IMR-90 (cell line): ENCODE measurements at regions not wholly inside any gene's neighbourhood (a gene's known extent, or its start where the extent isn't known, plus 50 kb on each side); places are given as distances from the start of the nearest gene placed in this dataset.

Experiments
- ATAC-seq: fragments of 200-7000 bp; cut with Tn5 transposase; 2 replicates; pipeline ENCODE4 v1.9.1; 2020; ENCODE audit warnings: low read depth, mild to moderate bottlenecking, moderate library complexity
- BruUV-seq: library from RNA; stranded (reverse); fragments of 400-500 nt; replicated peaks from 2 replicates; lab custom pipeline; 2021; lab: Mats Ljungman, UMichigan
- CTCF ChIA-PET: fragments of 300-600 bp; formaldehyde crosslinking; extraction: SDS; loops from one replicate; lab custom pipeline; 2021; ENCODE audit warnings: antibody characterized with exemption; lab: Yijun Ruan, JAX
- POLR2A ChIA-PET: fragments of 300-600 bp; sonication (Branson Sonifier 250); formaldehyde crosslinking; loops from one replicate; lab custom pipeline; 2022; ENCODE audit warnings: antibody characterized with exemption; ENCODE audit not compliant: unreplicated experiment; lab: Charles Lee
- DNase-seq: peaks from one replicate; pipeline ENCODE4 v3.0.0; 2013
- H2AFZ ChIP-seq: replicated peaks from 2 replicates; pipeline ENCODE3; 2013; ENCODE audit warnings: low read length, mild to moderate bottlenecking; ENCODE audit not compliant: poor library complexity
- H2AK5ac ChIP-seq: 2 replicates; pipeline ENCODE4 v1.6.1; 2013; ENCODE audit warnings: low read depth, low read length, inconsistent platforms
- H2AK9ac ChIP-seq: replicated peaks from 2 replicates; pipeline ENCODE3; 2013; ENCODE audit warnings: mild to moderate bottlenecking, low read depth, low read length, moderate library complexity; ENCODE audit not compliant: poor library complexity
- H2BK120ac ChIP-seq: 2 replicates; pipeline ENCODE4 v1.6.1; 2013; ENCODE audit warnings: low read depth, low read length, inconsistent platforms
- H2BK15ac ChIP-seq: 3 replicates; pipeline ENCODE4 v1.6.1; 2013; ENCODE audit warnings: low read depth, low read length, inconsistent platforms
- H2BK20ac ChIP-seq: 2 replicates; pipeline ENCODE4 v1.6.1; 2013; ENCODE audit warnings: low read depth, mild to moderate bottlenecking, inconsistent platforms, low read length, moderate library complexity
- H2BK5ac ChIP-seq: 2 replicates; pipeline ENCODE4 v1.6.1; 2013; ENCODE audit warnings: mild to moderate bottlenecking, low read depth, low read length, inconsistent platforms; ENCODE audit not compliant: poor library complexity, severe bottlenecking
- H3K14ac ChIP-seq: replicated peaks from 2 replicates; pipeline ENCODE4 v1.6.1; 2013; ENCODE audit warnings: low read depth, low read length, inconsistent platforms
- H3K18ac ChIP-seq: 2 replicates; pipeline ENCODE4 v1.6.1; 2013; ENCODE audit warnings: low read depth, low read length, control low read depth
- H3K23ac ChIP-seq: 2 replicates; pipeline ENCODE4 v1.6.1; 2013; ENCODE audit warnings: low read depth, low read length, inconsistent platforms
- H3K27ac ChIP-seq: 2 replicates; pipeline ENCODE4 v1.5.1; 2013; ENCODE audit warnings: mild to moderate bottlenecking, control low read depth, low read length; ENCODE audit not compliant: insufficient read depth
- H3K27me3 ChIP-seq: 2 replicates; pipeline ENCODE4 v1.6.1; 2013; ENCODE audit warnings: low read length; ENCODE audit not compliant: control insufficient read depth, insufficient read depth
- H3K36me3 ChIP-seq: 2 replicates; pipeline ENCODE4 v1.6.1; 2013; ENCODE audit warnings: low read length, mixed read lengths; ENCODE audit not compliant: control insufficient read depth, insufficient read depth
- H3K4ac ChIP-seq: 2 replicates; pipeline ENCODE4 v1.6.1; 2013; ENCODE audit warnings: low read depth, low read length, inconsistent platforms
- H3K4me1 ChIP-seq: 2 replicates; pipeline ENCODE4 v1.6.1; 2013; ENCODE audit warnings: low read length, mixed read lengths; ENCODE audit not compliant: control insufficient read depth, insufficient read depth
- H3K4me2 ChIP-seq: 2 replicates; pipeline ENCODE4 v1.6.1; 2013; ENCODE audit warnings: low read depth, mild to moderate bottlenecking, control low read depth, low read length, moderate library complexity
- H3K4me3 ChIP-seq: 2 replicates; pipeline ENCODE4 v1.5.1; 2013; ENCODE audit warnings: low read depth, mild to moderate bottlenecking, control low read depth, low read length, moderate library complexity; ENCODE audit not compliant: insufficient read depth
- H3K56ac ChIP-seq: 2 replicates; pipeline ENCODE4 v1.6.1; 2013; ENCODE audit warnings: low read length, inconsistent platforms; ENCODE audit not compliant: insufficient read depth; ENCODE audit errors: extremely low read depth
- H3K79me1 ChIP-seq, 2 experiments: 2 replicates each; pipeline ENCODE4 v1.6.1; 2013; ENCODE audit warnings: low read length in 2 of 2, inconsistent platforms in 1 of 2, low read depth in 1 of 2
- H3K9ac ChIP-seq: 2 replicates; pipeline ENCODE4 v1.6.1; 2013; ENCODE audit warnings: low read depth, low read length, control low read depth
- H3K9me1 ChIP-seq: 2 replicates; pipeline ENCODE4 v1.6.1; 2013; ENCODE audit warnings: low read length, inconsistent platforms; ENCODE audit not compliant: insufficient read depth
- H3K9me3 ChIP-seq: 2 replicates; pipeline ENCODE4 v1.6.1; 2013; ENCODE audit warnings: low read length; ENCODE audit not compliant: control insufficient read depth, insufficient read depth
- H4K20me1 ChIP-seq: 2 replicates; pipeline ENCODE4 v1.6.1; 2013; ENCODE audit warnings: low read length, inconsistent platforms; ENCODE audit not compliant: insufficient read depth
- H4K5ac ChIP-seq: 2 replicates; pipeline ENCODE4 v1.6.1; 2013; ENCODE audit warnings: mild to moderate bottlenecking, low read depth, low read length, control low read depth
- H4K8ac ChIP-seq, 2 experiments: 2 replicates each; pipeline ENCODE4 v1.6.1; 2013; ENCODE audit warnings: low read depth in 2 of 2, low read length in 2 of 2, control low read depth in 1 of 2, inconsistent platforms in 1 of 2
- H4K91ac ChIP-seq: 2 replicates; pipeline ENCODE4 v1.6.1; 2013; ENCODE audit warnings: low read depth, low read length, inconsistent platforms; ENCODE audit not compliant: insufficient read depth
- BHLHE40 ChIP-seq: fragments of 150-350 bp; IDR thresholded peaks from 2 replicates; pipeline ENCODE4 v1.6.1; 2016; ENCODE audit warnings: mild to moderate bottlenecking, low read depth, low read length
- CEBPB ChIP-seq: IDR thresholded peaks from 2 replicates; pipeline ENCODE4 v1.6.1; 2012; ENCODE audit warnings: low read depth, low read length, improper control_type of control experiment
- CHD1 ChIP-seq: IDR thresholded peaks from 2 replicates; pipeline ENCODE4 v1.6.1; 2012; ENCODE audit warnings: low read depth, low read length, improper control_type of control experiment
- FOS ChIP-seq: fragments of 150-350 bp; IDR thresholded peaks from 2 replicates; pipeline ENCODE4 v1.6.1; 2016; ENCODE audit warnings: low read depth, low read length
- MAFK ChIP-seq: IDR thresholded peaks from 2 replicates; pipeline ENCODE4 v1.6.1; 2012; ENCODE audit warnings: low read depth, low read length, improper control_type of control experiment
- MAZ ChIP-seq: IDR thresholded peaks from 2 replicates; pipeline ENCODE4 v1.6.1; 2012; ENCODE audit warnings: low read depth, mild to moderate bottlenecking, low read length, improper control_type of control experiment, moderate library complexity, borderline replicate concordance
- MXI1 ChIP-seq: IDR thresholded peaks from 2 replicates; pipeline ENCODE4 v1.6.1; 2012; ENCODE audit warnings: low read depth, mild to moderate bottlenecking, low read length, moderate library complexity, borderline replicate concordance
- NFE2L2 ChIP-seq: fragments of 150-350 bp; IDR thresholded peaks from 2 replicates; pipeline ENCODE4 v1.6.1; 2016; ENCODE audit warnings: low read depth, mild to moderate bottlenecking, low read length
- POLR2A ChIP-seq: IDR thresholded peaks from 2 replicates; pipeline ENCODE4 v1.6.1; 2012; ENCODE audit warnings: mild to moderate bottlenecking, low read depth, low read length
- RAD21 ChIP-seq: IDR thresholded peaks from 2 replicates; pipeline ENCODE4 v1.6.1; 2012; ENCODE audit warnings: low read length, improper control_type of control experiment
- RCOR1 ChIP-seq: IDR thresholded peaks from 2 replicates; pipeline ENCODE4 v1.6.1; 2012; ENCODE audit warnings: mild to moderate bottlenecking, low read length, improper control_type of control experiment; ENCODE audit not compliant: insufficient replicate concordance
- RFX5 ChIP-seq: IDR thresholded peaks from 2 replicates; pipeline ENCODE4 v1.8.0; 2012; ENCODE audit warnings: low read depth, mild to moderate bottlenecking, low read length, moderate library complexity
- SMC3 ChIP-seq: fragments of 150-350 bp; IDR thresholded peaks from 2 replicates; pipeline ENCODE4 v1.6.1; 2016; ENCODE audit warnings: low read depth, mild to moderate bottlenecking, antibody characterized with exemption, low read length, moderate library complexity
- WGBS, 2 experiments: methylation state at CpG; one replicate each; pipeline versions ENCODE4 v1.1.5 to v1.1.7; 2013; ENCODE audit warnings: missing lambda C conversion rate in 2 of 2; ENCODE audit not compliant: insufficient read length in 1 of 2; ENCODE audit errors: extremely low coverage in 2 of 2; 5-methylcytosine and 5-hydroxymethylcytosine counted together
- dilution Hi-C: fragments of 300-500 bp; cut with HindIII; formaldehyde crosslinking; loops from one replicate; pipeline ENCODE4 v1.14.3; 2018; ENCODE audit warnings: low sequenced_read_pairs; ENCODE audit not compliant: unreplicated experiment
- in situ Hi-C: fragments of 300-500 bp; cut with MboI; formaldehyde crosslinking; loops from 3 replicates; pipeline ENCODE4 v1.14.3; 2019; ENCODE audit warnings: low sequenced_read_pairs, inconsistent platforms, mixed read lengths
- intact Hi-C: fragments of 100-400 bp; cut with micrococcal nuclease; formaldehyde crosslinking; loops from 2 replicates; pipeline ENCODE4 v1.10.0; 2022
- TF ChIP-seq, protein P1 (sequence below): fragments of 150-350 bp; IDR thresholded peaks from 2 replicates; pipeline ENCODE4 v1.6.1; 2017; ENCODE audit warnings: mild to moderate bottlenecking, antibody characterized with exemption, low read length, low read depth
- TF ChIP-seq, protein P2 (sequence below): fragments of 150-350 bp; IDR thresholded peaks from 2 replicates; pipeline ENCODE4 v1.6.1; 2016; ENCODE audit warnings: low read depth, mild to moderate bottlenecking, low read length, moderate library complexity, borderline replicate concordance
- TF ChIP-seq, protein P3 (sequence below): conservative IDR thresholded peaks from 2 replicates; pipeline ENCODE4 v1.5.1; 2012; ENCODE audit warnings: mild to moderate bottlenecking, low read depth, low read length, improper control_type of control experiment

DNA sequence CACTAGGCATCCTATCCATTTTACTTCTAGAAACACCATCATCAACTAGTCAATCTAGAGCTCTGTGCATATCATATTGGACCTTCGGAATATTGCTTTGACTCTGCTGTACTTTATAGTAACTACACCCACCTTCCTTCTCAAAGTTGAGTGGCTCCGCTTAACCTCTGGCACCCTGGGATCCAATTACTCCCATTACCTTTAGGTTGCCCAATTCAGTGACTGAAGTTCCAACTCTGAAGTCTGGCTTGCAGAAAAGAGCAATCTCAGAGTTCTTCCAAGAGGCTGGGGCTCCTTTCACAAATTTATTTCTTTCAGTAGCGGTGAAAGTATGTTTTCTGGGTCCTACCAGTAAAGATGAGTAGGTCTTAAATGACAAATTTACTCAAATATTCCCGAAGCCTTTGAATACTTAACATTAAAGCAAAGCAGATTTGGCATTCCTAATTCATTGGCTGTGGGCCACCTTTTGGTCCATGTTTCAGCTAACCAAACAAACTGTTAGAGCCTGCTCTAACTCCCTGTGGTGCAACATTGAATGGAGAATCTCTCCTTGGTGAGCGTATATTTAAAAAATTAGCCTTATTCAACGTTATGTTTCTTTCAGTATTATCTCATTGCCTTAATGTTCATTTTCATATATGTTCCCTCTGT lies 1215.8 kb downstream of the RAPGEF2 start:
- CTCF ChIA-PET = no interaction called here
- peaks cover 8% of the 10 kb centered on the region for H3K9me3 ChIP-seq

More for the DNA sequence above, 1215.8 kb downstream of the RAPGEF2 start:
- no peak for DNase-seq
- H3K4ac ChIP-seq = no peak overlapping the region
- no peak overlapping the region for H3K4me3 ChIP-seq
- H2BK5ac ChIP-seq = no peak overlapping the region
- H3K79me1 ChIP-seq = no peaks in the 10 kb centered on the region
- H3K36me3 ChIP-seq = no peaks in the 10 kb centered on the region
- no peak overlapping the region for H2AK9ac ChIP-seq
- no peak overlapping the region for H2BK120ac ChIP-seq
- no peak overlapping the region for H2BK15ac ChIP-seq
- H3K4me2 ChIP-seq = no peak overlapping the region
- H3K14ac ChIP-seq = no peak overlapping the region
- no peak overlapping the region for H3K27ac ChIP-seq
- no peak overlapping the region for H3K23ac ChIP-seq
- BruUV-seq = no TSS peak
- in situ Hi-C loops (no loop called here), intact Hi-C loops (no loop called here), dilution Hi-C loops (no loop called here)
- H3K9ac ChIP-seq = no peak overlapping the region
- no peak for TF ChIP-seq RFX5
- no peak for TF ChIP-seq RCOR1
- no peak for TF ChIP-seq SMC3
- TF ChIP-seq RAD21 = no peak
- no peak for TF ChIP-seq MXI1
- no peak for TF ChIP-seq CEBPB
- no peak for TF ChIP-seq FOS
- no peak for TF ChIP-seq MAZ
- no peak for TF ChIP-seq NFE2L2
- TF ChIP-seq, protein P1, sequence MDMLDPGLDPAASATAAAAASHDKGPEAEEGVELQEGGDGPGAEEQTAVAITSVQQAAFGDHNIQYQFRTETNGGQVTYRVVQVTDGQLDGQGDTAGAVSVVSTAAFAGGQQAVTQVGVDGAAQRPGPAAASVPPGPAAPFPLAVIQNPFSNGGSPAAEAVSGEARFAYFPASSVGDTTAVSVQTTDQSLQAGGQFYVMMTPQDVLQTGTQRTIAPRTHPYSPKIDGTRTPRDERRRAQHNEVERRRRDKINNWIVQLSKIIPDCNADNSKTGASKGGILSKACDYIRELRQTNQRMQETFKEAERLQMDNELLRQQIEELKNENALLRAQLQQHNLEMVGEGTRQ = no peak
- TF ChIP-seq, protein P2, sequence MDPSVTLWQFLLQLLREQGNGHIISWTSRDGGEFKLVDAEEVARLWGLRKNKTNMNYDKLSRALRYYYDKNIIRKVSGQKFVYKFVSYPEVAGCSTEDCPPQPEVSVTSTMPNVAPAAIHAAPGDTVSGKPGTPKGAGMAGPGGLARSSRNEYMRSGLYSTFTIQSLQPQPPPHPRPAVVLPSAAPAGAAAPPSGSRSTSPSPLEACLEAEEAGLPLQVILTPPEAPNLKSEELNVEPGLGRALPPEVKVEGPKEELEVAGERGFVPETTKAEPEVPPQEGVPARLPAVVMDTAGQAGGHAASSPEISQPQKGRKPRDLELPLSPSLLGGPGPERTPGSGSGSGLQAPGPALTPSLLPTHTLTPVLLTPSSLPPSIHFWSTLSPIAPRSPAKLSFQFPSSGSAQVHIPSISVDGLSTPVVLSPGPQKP = no peak
- TF ChIP-seq MAFK = no peak
- TF ChIP-seq, protein P3, sequence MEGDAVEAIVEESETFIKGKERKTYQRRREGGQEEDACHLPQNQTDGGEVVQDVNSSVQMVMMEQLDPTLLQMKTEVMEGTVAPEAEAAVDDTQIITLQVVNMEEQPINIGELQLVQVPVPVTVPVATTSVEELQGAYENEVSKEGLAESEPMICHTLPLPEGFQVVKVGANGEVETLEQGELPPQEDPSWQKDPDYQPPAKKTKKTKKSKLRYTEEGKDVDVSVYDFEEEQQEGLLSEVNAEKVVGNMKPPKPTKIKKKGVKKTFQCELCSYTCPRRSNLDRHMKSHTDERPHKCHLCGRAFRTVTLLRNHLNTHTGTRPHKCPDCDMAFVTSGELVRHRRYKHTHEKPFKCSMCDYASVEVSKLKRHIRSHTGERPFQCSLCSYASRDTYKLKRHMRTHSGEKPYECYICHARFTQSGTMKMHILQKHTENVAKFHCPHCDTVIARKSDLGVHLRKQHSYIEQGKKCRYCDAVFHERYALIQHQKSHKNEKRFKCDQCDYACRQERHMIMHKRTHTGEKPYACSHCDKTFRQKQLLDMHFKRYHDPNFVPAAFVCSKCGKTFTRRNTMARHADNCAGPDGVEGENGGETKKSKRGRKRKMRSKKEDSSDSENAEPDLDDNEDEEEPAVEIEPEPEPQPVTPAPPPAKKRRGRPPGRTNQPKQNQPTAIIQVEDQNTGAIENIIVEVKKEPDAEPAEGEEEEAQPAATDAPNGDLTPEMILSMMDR = no peak
- no peak for TF ChIP-seq CHD1
- no peak for TF ChIP-seq POLR2A
- TF ChIP-seq BHLHE40 = no peak
- no peak overlapping the region for H2AK5ac ChIP-seq
- no peaks in the 10 kb centered on the region for H4K20me1 ChIP-seq
- no peak overlapping the region for H2AFZ ChIP-seq
- no peak overlapping the region for H4K8ac ChIP-seq
- no peak overlapping the region for H3K56ac ChIP-seq
- H4K91ac ChIP-seq = no peak overlapping the region
- H4K5ac ChIP-seq = no peak overlapping the region
- no peak overlapping the region for H2BK20ac ChIP-seq
- POLR2A ChIA-PET = no interaction called here
- H3K9me1 ChIP-seq = no peaks in the 10 kb centered on the region
- H3K27me3 ChIP-seq = no peaks in the 10 kb centered on the region
- no peak overlapping the region for H3K18ac ChIP-seq
- H3K4me1 ChIP-seq = no peaks in the 10 kb centered on the region
- ATAC-seq = no peak
- WGBS, 2 experiments = no CpG with 5 or more reads among the region's 6 CpGs
